Neural progenitor cell (in vitro differentiated cells): ENCODE measurements at regions not wholly inside any gene's neighbourhood (a gene's known extent, or its start where the extent isn't known, plus 50 kb on each side); places are given as distances from the start of the nearest gene placed in this dataset.

ENCODE experiments used
- DNase-seq: peaks from one replicate; pipeline ENCODE4 v3.0.0-alpha.2; 2016; ENCODE audit warnings: low spot score
- H2AFZ ChIP-seq: fragments of 200-600 bp; sonication (generic); replicated peaks from 2 replicates; pipeline ENCODE4 v1.6.1; 2016; ENCODE audit warnings: antibody characterized with exemption
- H3F3A ChIP-seq: fragments of 200-600 bp; sonication (generic); 2 replicates; pipeline ENCODE4 v1.6.1; 2016; ENCODE audit warnings: antibody characterized with exemption, low read depth
- H3K27ac ChIP-seq: fragments of 200-600 bp; sonication (generic); 2 replicates; pipeline ENCODE4 v1.5.1; 2016; ENCODE audit warnings: mild to moderate bottlenecking
- H3K27me3 ChIP-seq: fragments of 200-600 bp; sonication (generic); 2 replicates; pipeline ENCODE4 v1.6.1; 2016; ENCODE audit warnings: mild to moderate bottlenecking, moderate library complexity
- H3K36me3 ChIP-seq: fragments of 200-600 bp; sonication (generic); 2 replicates; pipeline ENCODE4 v1.5.1; 2016
- H3K4me1 ChIP-seq: fragments of 200-600 bp; sonication (generic); 2 replicates; pipeline ENCODE4 v1.6.1; 2016; ENCODE audit warnings: mixed run types
- H3K4me2 ChIP-seq: fragments of 200-600 bp; sonication (generic); 2 replicates; pipeline ENCODE4 v1.6.1; 2016
- H3K4me3 ChIP-seq: fragments of 200-600 bp; sonication (generic); 2 replicates; pipeline ENCODE4 v1.5.1; 2016
- H3K79me2 ChIP-seq: fragments of 200-600 bp; sonication (generic); 2 replicates; pipeline ENCODE4 v1.6.1; 2016; ENCODE audit warnings: low read depth
- H3K9ac ChIP-seq: fragments of 200-600 bp; sonication (generic); 2 replicates; pipeline ENCODE4 v1.6.1; 2016
- H3K9me3 ChIP-seq: fragments of 200-600 bp; sonication (generic); 2 replicates; pipeline ENCODE4 v1.5.1; 2016; ENCODE audit warnings: low read depth
- H4K20me1 ChIP-seq: fragments of 200-600 bp; sonication (generic); 2 replicates; pipeline ENCODE4 v1.6.1; 2016; ENCODE audit warnings: low read depth
- H3K27ac Mint-ChIP-seq: 3 replicates; pipeline ENCODE4 v1.8.0; 2021; ENCODE audit warnings: mixed read lengths
- H3K27me3 Mint-ChIP-seq: 2 replicates; pipeline ENCODE4 v1.8.0; 2022; ENCODE audit warnings: low read depth, mild to moderate bottlenecking, inconsistent platforms, moderate library complexity, mixed read lengths; ENCODE audit not compliant: insufficient read depth
- H3K36me3 Mint-ChIP-seq: 3 replicates; pipeline ENCODE4 v1.8.0; 2021; ENCODE audit warnings: mixed read lengths
- H3K4me1 Mint-ChIP-seq: 3 replicates; pipeline ENCODE4 v1.8.0; 2021; ENCODE audit warnings: mixed read lengths
- H3K4me3 Mint-ChIP-seq: 3 replicates; pipeline ENCODE4 v1.8.0; 2021; ENCODE audit warnings: mild to moderate bottlenecking, moderate library complexity, mixed read lengths
- H3K9me3 Mint-ChIP-seq: 3 replicates; pipeline ENCODE4 v1.8.0; 2020; ENCODE audit warnings: mixed read lengths
- CTCF ChIP-seq: fragments of 200-600 bp; sonication (generic); IDR thresholded peaks from 2 replicates; pipeline ENCODE4 v1.5.1; 2017; ENCODE audit warnings: antibody characterized with exemption, mild to moderate bottlenecking
- EZH2 ChIP-seq: fragments of 200-600 bp; sonication (generic); IDR thresholded peaks from 2 replicates; pipeline ENCODE4 v1.6.1; 2017; ENCODE audit warnings: antibody characterized with exemption, mild to moderate bottlenecking, moderate library complexity
- EZH2phosphoT487 ChIP-seq: fragments of 200-600 bp; sonication (generic); IDR thresholded peaks from 2 replicates; pipeline ENCODE4 v1.6.1; 2017; ENCODE audit warnings: antibody characterized with exemption

GRCh38 chr1:114215436-114215835 lies 61.8 kb upstream of the SYT6 start:
- H3K36me3 Mint-ChIP-seq = no peaks in the 10 kb centered on the region
- DNase-seq = no peak
- no peak overlapping the region for H3K4me2 ChIP-seq
- no peaks in the 10 kb centered on the region for H3K36me3 ChIP-seq
- H4K20me1 ChIP-seq = no peaks in the 10 kb centered on the region
- TF ChIP-seq EZH2phosphoT487 (no peak), EZH2 (no peak), CTCF (no peak)
- no peak overlapping the region for H3K9ac ChIP-seq
- H3K27me3 ChIP-seq = no peaks in the 10 kb centered on the region
- H3K9me3 ChIP-seq = no peaks in the 10 kb centered on the region
- no peaks in the 10 kb centered on the region for H3F3A ChIP-seq
- H3K79me2 ChIP-seq = no peaks in the 10 kb centered on the region
- no peak overlapping the region for H3K4me3 ChIP-seq
- no peak overlapping the region for H3K4me3 Mint-ChIP-seq
- H2AFZ ChIP-seq = no peak overlapping the region
- no peak overlapping the region for H3K27ac Mint-ChIP-seq
- peaks cover 20% of the 10 kb centered on the region for H3K4me1 Mint-ChIP-seq
- no peaks in the 10 kb centered on the region for H3K9me3 Mint-ChIP-seq
- H3K4me1 ChIP-seq = peaks cover 8% of the 10 kb centered on the region
- H3K27ac ChIP-seq = no peak overlapping the region
- H3K27me3 Mint-ChIP-seq = peaks cover 10% of the 10 kb centered on the region

- H3K36me3 ChIP-seq = no peaks in the 10 kb centered on the region
- no peaks in the 10 kb centered on the region for H3K27me3 ChIP-seq
- H3K36me3 Mint-ChIP-seq = no peaks in the 10 kb centered on the region
- H3K4me1 Mint-ChIP-seq = peaks cover 17% of the 10 kb centered on the region
- DNase-seq = no peak
- no peak overlapping the region for H3K4me3 Mint-ChIP-seq
- H3K79me2 ChIP-seq = no peaks in the 10 kb centered on the region
- H2AFZ ChIP-seq = no peak overlapping the region
- no peak overlapping the region for H3K9ac ChIP-seq
- H3K4me3 ChIP-seq = no peak overlapping the region
- H3K4me1 ChIP-seq = peaks cover under 1% of the 10 kb centered on the region
- no peaks in the 10 kb centered on the region for H3K9me3 Mint-ChIP-seq
- no peak overlapping the region for H3K27ac ChIP-seq
- H3F3A ChIP-seq = no peaks in the 10 kb centered on the region
- H4K20me1 ChIP-seq = no peaks in the 10 kb centered on the region
- no peak for TF ChIP-seq CTCF
- no peak for TF ChIP-seq EZH2phosphoT487
- no peak for TF ChIP-seq EZH2
- peaks cover 10% of the 10 kb centered on the region for H3K27me3 Mint-ChIP-seq
- no peak overlapping the region for H3K27ac Mint-ChIP-seq
- H3K9me3 ChIP-seq = no peaks in the 10 kb centered on the region
- no peak overlapping the region for H3K4me2 ChIP-seq
These were observed 60.3 kb upstream of the SYT6 start for GRCh38 chr1:114214016-114214415.

- H3K4me3 Mint-ChIP-seq = peak overlapping the region; percentile 9
- no peaks in the 10 kb centered on the region for H3K27me3 ChIP-seq
- peaks cover 8% of the 10 kb centered on the region for H3K27me3 Mint-ChIP-seq
These were observed 56.3 kb upstream of the SYT6 start for GRCh38 chr1:114209971-114210370.

More at GRCh38 chr1:114209971-114210370, 56.3 kb upstream of the SYT6 start:
- Histone ChIP-seq H2AFZ (no peak overlapping the region), H3K79me2 (no peaks in the 10 kb centered on the region), H3F3A (no peaks in the 10 kb centered on the region), H4K20me1 (no peaks in the 10 kb centered on the region), H3K4me2 (no peak overlapping the region), H3K36me3 (no peaks in the 10 kb centered on the region), H3K9ac (no peak overlapping the region), H3K4me3 (no peak overlapping the region), H3K9me3 (no peaks in the 10 kb centered on the region), H3K4me1 (no peaks in the 10 kb centered on the region), H3K27ac (no peak overlapping the region)
- H3K27ac Mint-ChIP-seq = no peak overlapping the region
- peaks cover 7% of the 10 kb centered on the region for H3K4me1 Mint-ChIP-seq
- no peak for DNase-seq
- no peak for TF ChIP-seq EZH2phosphoT487
- no peak for TF ChIP-seq CTCF
- no peak for TF ChIP-seq EZH2
- H3K9me3 Mint-ChIP-seq = no peaks in the 10 kb centered on the region
- H3K36me3 Mint-ChIP-seq = no peaks in the 10 kb centered on the region
